Transverse colon (tissue), 4 donors: ENCODE measurements at regions not wholly inside any gene's neighbourhood (a gene's known extent, or its start where the extent isn't known, plus 50 kb on each side); places are given as distances from the start of the nearest gene placed in this dataset.

Experiments
- DNase-seq: peaks from one replicate; pipeline ENCODE4 v3.0.0-alpha.2; 2019
- H3K27ac ChIP-seq, 4 donors: fragments of 200-600 bp; sonication (generic); 2 replicates each; pipeline ENCODE4 v1.5.1; 2016 to 2018; ENCODE audit warnings: inconsistent platforms in 4 of 4
- H3K27me3 ChIP-seq: fragments of 200-600 bp; sonication (generic); 2 replicates; pipeline ENCODE4 v1.5.1; 2017; ENCODE audit warnings: inconsistent platforms
- H3K36me3 ChIP-seq, 4 donors: fragments of 200-600 bp; sonication (generic); 2 replicates each; pipeline ENCODE4 v1.5.1; 2017 to 2019; ENCODE audit warnings: inconsistent platforms in 4 of 4
- H3K4me1 ChIP-seq, 4 donors: fragments of 200-600 bp; sonication (generic); 2 replicates each; pipeline ENCODE4 v1.5.1; 2017 to 2020; ENCODE audit warnings: inconsistent platforms in 4 of 4
- H3K4me3 ChIP-seq, 4 donors: fragments of 200-600 bp; sonication (generic); 1 replicate in 1 of 4; 2 replicates in 3 of 4; pipeline versions ENCODE4 v1.5.1 to v1.6.1; 2017 to 2019; ENCODE audit warnings: inconsistent platforms in 4 of 4
- H3K9me3 ChIP-seq, 2 donors: fragments of 200-600 bp; sonication (generic); 2 replicates each; pipeline ENCODE4 v1.5.1; 2017 to 2019; ENCODE audit warnings: inconsistent platforms in 2 of 2
- CTCF ChIP-seq, 5 experiments: fragments of 200-600 bp in 3 of 5; fragments of 450-650 bp in 2 of 5; sonication (generic) in 3 of 5; IDR thresholded peaks; 1 replicate in 2 of 5; 2 replicates in 3 of 5; pipeline ENCODE4 v1.5.1; 2016 to 2017; ENCODE audit warnings: antibody characterized with exemption in 5 of 5, inconsistent platforms in 3 of 5, mild to moderate bottlenecking in 2 of 5, moderate library complexity in 1 of 5
- EP300 ChIP-seq: sonication (generic); formaldehyde crosslinking; IDR thresholded peaks from one replicate; pipeline ENCODE4 v1.6.1; 2017; ENCODE audit warnings: antibody characterized with exemption, low read depth
- POLR2A ChIP-seq: fragments of 450-650 bp; IDR thresholded peaks from one replicate; pipeline ENCODE4 v1.6.1; 2016; ENCODE audit warnings: antibody characterized with exemption, mild to moderate bottlenecking, moderate library complexity
- POLR2AphosphoS5 ChIP-seq, 3 donors: sonication (generic); formaldehyde crosslinking; IDR thresholded peaks; one replicate each; pipeline ENCODE4 v1.6.1; 2016; ENCODE audit warnings: antibody characterized with exemption in 3 of 3
- WGBS, 2 donors: methylation state at CpG; one replicate each; pipeline ENCODE4 v1.1.5; 2018; ENCODE audit warnings: low coverage in 1 of 2; 5-methylcytosine and 5-hydroxymethylcytosine counted together
- in situ Hi-C, 4 donors: fragments of 200-750 bp; cut with MboI; loops; one replicate each; pipeline versions ENCODE4 v1.15.0 to v1.15.1; 2017; ENCODE audit warnings: low sequenced_read_pairs in 3 of 4, low pct_ligation_motif_present in 1 of 4, low pct_unique_long_range_greater_than_20kb in 1 of 4
- intact Hi-C: fragments of 100-400 bp; cut with DNase I; formaldehyde crosslinking; loops from one replicate; pipeline ENCODE4 v1.15.1; 2023; ENCODE audit warnings: low total_unique reads

DNA sequence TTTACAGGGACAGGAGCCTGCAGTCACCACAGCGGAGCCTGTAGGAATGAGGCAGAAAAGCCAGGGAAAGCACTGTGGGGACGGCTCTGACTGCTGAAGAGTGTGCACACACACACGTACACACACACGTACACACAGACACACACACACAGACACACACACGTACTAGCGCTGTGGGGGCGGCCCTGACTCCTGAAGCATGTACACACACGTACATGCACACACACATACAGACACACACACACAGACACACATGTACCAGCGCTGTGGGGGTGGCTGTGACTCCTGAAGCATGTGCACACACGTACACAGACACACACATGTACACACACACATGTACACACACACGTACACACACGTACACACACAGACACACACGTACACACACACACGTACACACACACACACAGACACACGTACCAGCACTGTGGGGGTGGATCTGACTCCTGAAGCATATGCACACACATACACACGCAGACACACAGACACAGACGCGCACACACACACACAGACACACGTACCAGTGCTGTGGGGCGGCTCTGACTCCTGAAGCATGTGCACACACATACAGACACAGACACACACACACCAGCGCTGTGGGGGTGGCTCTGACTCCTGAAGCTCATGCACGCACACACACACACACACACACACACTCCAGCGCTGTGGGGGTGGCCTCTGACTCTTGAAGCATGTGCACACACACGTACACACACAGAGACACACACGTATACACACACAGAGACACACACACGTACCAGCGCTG lies 127.3 kb downstream of the DLL1 start:
- Histone ChIP-seq H3K36me3 (no peaks in the 10 kb centered on the region), H3K4me3 (no peak overlapping the region), H3K9me3 (no peaks in the 10 kb centered on the region), H3K27me3 (no peaks in the 10 kb centered on the region), H3K4me1 (no peaks in the 10 kb centered on the region), H3K27ac (no peak overlapping the region)
- intact Hi-C loops: no loop called here
- WGBS, 2 donors: 86% methylated on average over 27 of the region's 27 CpGs; no CpG with 5 or more reads in 1 of the 2 donors
- TF ChIP-seq POLR2A (no peak), EP300 (no peak), POLR2AphosphoS5 (IDR thresholded peaks at IDR 0.05) (no peak), CTCF (IDR thresholded peaks at IDR 0.05) (no peak)
- DNase-seq: no peak
- in situ Hi-C loops: no loop called here

DNA sequence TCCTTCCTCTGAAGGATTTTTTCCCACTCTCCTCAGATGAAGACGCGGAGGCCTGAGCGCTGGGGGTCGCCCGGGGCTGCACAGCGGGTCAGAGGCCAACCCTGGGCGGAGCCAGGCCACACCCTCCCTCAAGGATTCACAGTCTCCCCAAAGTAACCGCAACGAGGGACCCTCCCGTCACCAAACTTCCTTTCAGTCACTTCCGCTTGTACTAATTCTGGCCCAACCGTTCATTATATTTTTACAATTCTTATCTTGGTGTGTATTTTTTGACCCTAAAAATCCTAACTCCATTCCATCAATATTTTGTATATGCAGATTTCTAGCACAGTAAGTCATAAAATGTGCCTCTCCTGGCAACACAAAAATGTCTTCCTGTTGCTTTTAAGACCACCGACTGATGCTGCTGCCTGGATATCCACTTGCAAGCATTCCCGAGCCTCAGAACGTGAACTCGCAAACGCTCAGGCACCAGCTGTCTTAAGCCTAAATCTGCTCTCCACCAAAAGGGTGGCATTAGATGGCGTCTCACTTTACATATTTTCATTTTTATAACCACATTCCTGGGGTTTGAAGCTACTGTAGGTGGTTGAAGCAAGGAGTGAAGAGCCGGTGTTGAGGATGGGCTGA lies 128.0 kb downstream of the DLL1 start:
- Histone ChIP-seq H3K4me1 (no peaks in the 10 kb centered on the region), H3K36me3 (no peaks in the 10 kb centered on the region), H3K9me3 (no peaks in the 10 kb centered on the region), H3K4me3 (no peak overlapping the region), H3K27ac (no peak overlapping the region), H3K27me3 (no peaks in the 10 kb centered on the region)
- 80 to 81% methylated on average over 5 to 19 of the region's 19 CpGs for WGBS, 2 donors
- in situ Hi-C loops (no loop called here), intact Hi-C loops (no loop called here)
- DNase-seq: no peak
- TF ChIP-seq EP300 (no peak), CTCF (IDR thresholded peaks at IDR 0.05) (no peak), POLR2AphosphoS5 (IDR thresholded peaks at IDR 0.05) (no peak), POLR2A (no peak)

DNA sequence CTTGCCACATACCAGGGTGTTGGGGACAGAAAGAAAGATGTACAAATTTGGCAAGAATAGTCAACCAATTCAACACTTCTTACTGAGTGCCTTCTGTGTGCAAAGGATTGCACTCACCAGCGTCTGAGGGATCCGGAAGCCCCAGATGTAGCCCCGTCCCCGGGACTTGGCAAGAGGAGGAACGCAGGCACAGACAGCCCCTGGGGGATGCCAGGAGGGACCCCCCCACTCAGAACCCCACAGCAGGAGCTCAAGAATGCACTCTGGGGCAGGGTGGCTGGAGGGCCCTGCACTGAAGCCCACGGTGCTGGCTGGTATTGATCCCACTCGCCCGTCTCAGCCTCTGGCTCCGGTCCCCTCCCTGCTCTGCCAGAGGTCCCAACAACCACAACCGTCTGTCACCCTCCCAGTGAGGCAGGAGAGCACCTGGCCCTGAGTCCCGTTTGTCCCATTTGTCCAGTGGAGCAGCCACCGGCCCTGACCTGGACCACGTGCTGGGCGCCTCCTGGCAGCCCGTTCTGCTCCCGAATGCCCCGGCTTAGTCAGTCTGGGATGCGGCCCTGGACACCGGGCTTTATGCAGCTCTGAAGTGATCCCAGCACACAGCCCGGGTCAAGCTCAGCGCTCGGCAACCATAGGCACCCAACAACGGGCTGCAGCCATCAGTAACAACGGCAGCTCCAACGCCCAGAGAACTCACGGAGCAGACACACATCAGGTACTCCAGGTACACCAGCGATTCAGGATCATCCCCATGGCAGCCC lies 128.7 kb downstream of the DLL1 start:
- Histone ChIP-seq H3K36me3 (no peaks in the 10 kb centered on the region), H3K4me1 (no peaks in the 10 kb centered on the region), H3K9me3 (no peaks in the 10 kb centered on the region), H3K27ac (no peak overlapping the region), H3K27me3 (no peaks in the 10 kb centered on the region), H3K4me3 (no peak overlapping the region)
- in situ Hi-C loops (no loop called here), intact Hi-C loops (no loop called here)
- no peak for DNase-seq
- WGBS, 2 donors: 92% methylated on average over 27 of the region's 27 CpGs; no CpG with 5 or more reads in 1 of the 2 donors
- TF ChIP-seq CTCF (IDR thresholded peaks at IDR 0.05): no peak
- TF ChIP-seq EP300: no peak
- no peak for TF ChIP-seq POLR2AphosphoS5 (IDR thresholded peaks at IDR 0.05)
- no peak for TF ChIP-seq POLR2A
